ENCODE measurements at regions not wholly inside any gene's neighbourhood (a gene's known extent, or its start where the extent isn't known, plus 50 kb on each side); places are given as distances from the start of the nearest gene placed in this dataset.

- no peak for TF ChIP-seq CTCF (IDR thresholded peaks at IDR 0.05)
- no peak for TF ChIP-seq POLR2A (IDR thresholded peaks at IDR 0.05)
Measured at GRCh38 chr2:19644763-19645162, 257.0 kb downstream of the TTC32 start.

Data from adrenal gland (tissue), 5 donors.